ENCODE measurements at regions not wholly inside any gene's neighbourhood (a gene's known extent, or its start where the extent isn't known, plus 50 kb on each side); places are given as distances from the start of the nearest gene placed in this dataset.

- no peaks in the 10 kb centered on the region for H3K36me3 Mint-ChIP-seq (ENCODE audit: low read depth)
- no peak for DNase-seq
- no peaks in the 10 kb centered on the region for H3K27me3 Mint-ChIP-seq (ENCODE audit: low read depth, poor library complexity)
- peaks cover 12% of the 10 kb centered on the region for H3K9me3 Mint-ChIP-seq
- H3K4me3 Mint-ChIP-seq, result no peak overlapping the region
- TF ChIP-seq CTCF (IDR thresholded peaks at IDR 0.05), result no peak
- no peak overlapping the region for H3K27ac Mint-ChIP-seq
- H3K4me1 Mint-ChIP-seq, result no peaks in the 10 kb centered on the region
Observed at GRCh38 chr6:23420659-23421350, 705.2 kb upstream of the NRSN1 start.

GRCh38 chr6:23424584-23424983, 701.4 kb upstream of the NRSN1 start:
- Mint-ChIP-seq H3K4me1 (no peaks in the 10 kb centered on the region), H3K27me3 (ENCODE audit: low read depth, poor library complexity) (no peaks in the 10 kb centered on the region), H3K4me3 (no peak overlapping the region), H3K9me3 (peaks cover 43% of the 10 kb centered on the region), H3K27ac (no peak overlapping the region), H3K36me3 (ENCODE audit: low read depth) (peaks cover 6% of the 10 kb centered on the region)
- no peak for TF ChIP-seq CTCF (IDR thresholded peaks at IDR 0.05)
- DNase-seq, result no peak

GRCh38 chr6:23435126-23435525, 690.9 kb upstream of the NRSN1 start:
- Mint-ChIP-seq H3K27ac (no peak overlapping the region), H3K9me3 (peaks cover 13% of the 10 kb centered on the region), H3K36me3 (ENCODE audit: low read depth) (peaks cover 11% of the 10 kb centered on the region), H3K4me1 (peaks cover 6% of the 10 kb centered on the region), H3K4me3 (no peak overlapping the region), H3K27me3 (ENCODE audit: low read depth, poor library complexity) (no peaks in the 10 kb centered on the region)
- DNase-seq, result no peak
- TF ChIP-seq CTCF (IDR thresholded peaks at IDR 0.05), result no peak

- peaks cover 7% of the 10 kb centered on the region for H3K9me3 Mint-ChIP-seq
- H3K27me3 Mint-ChIP-seq (ENCODE audit: low read depth, poor library complexity), result no peaks in the 10 kb centered on the region
- no peak overlapping the region for H3K27ac Mint-ChIP-seq
- no peak for DNase-seq
- peaks cover 5% of the 10 kb centered on the region for H3K36me3 Mint-ChIP-seq (ENCODE audit: low read depth)
- TF ChIP-seq CTCF (IDR thresholded peaks at IDR 0.05), result no peak
- no peak overlapping the region for H3K4me3 Mint-ChIP-seq
- peaks cover 6% of the 10 kb centered on the region for H3K4me1 Mint-ChIP-seq
Observed at GRCh38 chr6:23435798-23436197, 690.2 kb upstream of the NRSN1 start.

- DNase-seq, result no peak
- H3K4me3 Mint-ChIP-seq, result no peak overlapping the region
- no peak overlapping the region for H3K27ac Mint-ChIP-seq
- H3K36me3 Mint-ChIP-seq (ENCODE audit: low read depth), result no peaks in the 10 kb centered on the region
- no peaks in the 10 kb centered on the region for H3K27me3 Mint-ChIP-seq (ENCODE audit: low read depth, poor library complexity)
- H3K9me3 Mint-ChIP-seq, result no peaks in the 10 kb centered on the region
- H3K4me1 Mint-ChIP-seq, result peaks cover 37% of the 10 kb centered on the region
- TF ChIP-seq CTCF (IDR thresholded peaks at IDR 0.05), result no peak
Observed at GRCh38 chr6:23441808-23442461, 684.1 kb upstream of the NRSN1 start.

All from nephron progenitor cell (in vitro differentiated cells).